Psoas muscle (tissue), 7 donors: ENCODE measurements at regions not wholly inside any gene's neighbourhood (a gene's known extent, or its start where the extent isn't known, plus 50 kb on each side); places are given as distances from the start of the nearest gene placed in this dataset.

Experiments used
- ATAC-seq, 4 donors: fragments of 200-7000 bp; cut with Tn5 transposase; one replicate each; pipeline ENCODE4 v1.9.1; 2020; ENCODE audit warnings: moderate library complexity in 3 of 4, mild to moderate bottlenecking in 2 of 4
- DNase-seq, 2 donors: peaks; one replicate each; pipeline ENCODE4 v3.0.0-alpha.2; 2020
- H3K27ac ChIP-seq: fragments of 200-600 bp; one replicate; pipeline ENCODE4 v1.8.0; 2022
- H3K27me3 ChIP-seq, 3 donors: fragments of 200-600 bp in 1 of 3; one replicate each; pipeline versions ENCODE4 v1.6.1 to v1.8.0; 2013 to 2022; ENCODE audit warnings: low read length in 2 of 3, mild to moderate bottlenecking in 2 of 3, moderate library complexity in 1 of 3; ENCODE audit not compliant: insufficient read depth in 3 of 3
- H3K36me3 ChIP-seq, 2 donors: fragments of 200-600 bp in 1 of 2; one replicate each; pipeline versions ENCODE4 v1.6.1 to v1.8.0; 2013 to 2022; ENCODE audit warnings: low read depth in 1 of 2, mild to moderate bottlenecking in 1 of 2, moderate library complexity in 1 of 2; ENCODE audit not compliant: insufficient read depth in 1 of 2
- H3K4me1 ChIP-seq: fragments of 200-600 bp; one replicate; pipeline ENCODE4 v1.8.0; 2022
- H3K4me3 ChIP-seq: fragments of 200-600 bp; one replicate; pipeline ENCODE4 v1.8.0; 2022; ENCODE audit warnings: mild to moderate bottlenecking
- H3K9me3 ChIP-seq: fragments of 200-600 bp; one replicate; pipeline ENCODE4 v1.8.0; 2022
- CTCF ChIP-seq: fragments of 200-600 bp; IDR thresholded peaks from one replicate; pipeline ENCODE4 v1.8.0; 2022; ENCODE audit warnings: antibody characterized with exemption
- WGBS, 3 donors: extraction: QIAGEN DNeasy Blood & Tissue Kit; methylation state at CpG; one replicate each; pipeline versions ENCODE4 v1.1.6 to v1.1.7; 2013; 5-methylcytosine and 5-hydroxymethylcytosine counted together
- intact Hi-C, 2 donors: fragments of 100-400 bp; cut with DNase I; formaldehyde crosslinking; loops; one replicate each; pipeline versions ENCODE4 v1.11.0 to v1.14.2; 2022
- donor health status: healthy with polysubstance abuse.
- donor health status: DM: no; HTN: no; CAD: no; lungs with moderate emphysema.
- donor health status: Bipolar disorder and iron deficiency.
- donor health status: healthy.
- donor health status: DM: yes; HTN: yes; CAD: no.
- donor health status: DM: no; HTN: no; CAD: no.
- donor health status: DM: yes; HTN: yes; CAD: no.

GRCh38 chr12:91606662-91607377 lies 424.2 kb upstream of the DCN start:
- Histone ChIP-seq H3K36me3 (no peaks in the 10 kb centered on the region), H3K27me3 (no peaks in the 10 kb centered on the region), H3K4me3 (no peak overlapping the region), H3K27ac (no peak overlapping the region), H3K9me3 (no peaks in the 10 kb centered on the region), H3K4me1 (no peaks in the 10 kb centered on the region)
- ATAC-seq (no peak), DNase-seq (no peak)
- no peak for TF ChIP-seq CTCF
- WGBS, 3 donors: 68 to 73% (median 71%) methylated on average over 3 of the region's 3 CpGs
- intact Hi-C loops: no loop called here

GRCh38 chr12:91604897-91605296 lies 422.3 kb upstream of the DCN start:
- TF ChIP-seq CTCF: no peak
- Histone ChIP-seq H3K9me3 (no peaks in the 10 kb centered on the region), H3K4me3 (no peak overlapping the region), H3K36me3 (no peaks in the 10 kb centered on the region), H3K4me1 (no peaks in the 10 kb centered on the region), H3K27me3 (no peaks in the 10 kb centered on the region), H3K27ac (no peak overlapping the region)
- ATAC-seq (no peak), DNase-seq (no peak)
- WGBS, 3 donors: 54 to 61% (median 57%) methylated on average over 6 of the region's 6 CpGs
- intact Hi-C loops: no loop called here

GRCh38 chr12:91603060-91603459 lies 420.4 kb upstream of the DCN start:
- 58 to 71% (median 67%) methylated on average over 2 of the region's 2 CpGs for WGBS, 3 donors
- ATAC-seq (no peak), DNase-seq (no peak)
- intact Hi-C loops: no loop called here
- no peaks in the 10 kb centered on the region for H3K36me3 ChIP-seq
- H3K4me3 ChIP-seq: no peak overlapping the region
- H3K4me1 ChIP-seq: no peaks in the 10 kb centered on the region
- H3K27me3 ChIP-seq: no peaks in the 10 kb centered on the region
- no peak overlapping the region for H3K27ac ChIP-seq
- no peak for TF ChIP-seq CTCF
- no peaks in the 10 kb centered on the region for H3K9me3 ChIP-seq

- intact Hi-C loops: no loop called here
- no peak for ATAC-seq
Observed at GRCh38 chr12:91601054-91601453, 418.4 kb upstream of the DCN start.

More at GRCh38 chr12:91601054-91601453, 418.4 kb upstream of the DCN start:
- Histone ChIP-seq H3K4me1 (no peaks in the 10 kb centered on the region), H3K4me3 (no peak overlapping the region), H3K9me3 (no peaks in the 10 kb centered on the region), H3K27ac (no peak overlapping the region), H3K36me3 (no peaks in the 10 kb centered on the region), H3K27me3 (no peaks in the 10 kb centered on the region)
- WGBS, 3 donors: 93 to 95% (median 94%) methylated on average over 4 of the region's 4 CpGs
- TF ChIP-seq CTCF: no peak
- DNase-seq: no peak
